GM18511 (cell line): ENCODE measurements at regions not wholly inside any gene's neighbourhood (a gene's known extent, or its start where the extent isn't known, plus 50 kb on each side); places are given as distances from the start of the nearest gene placed in this dataset.
"Not testable (repeated sequence)": the region's sequence is repeated elsewhere in the genome, so short reads cannot be mapped to it uniquely, and the experiment has no call there.

Experiments
- ATAC-seq: cut with Tn5 transposase; IDR thresholded peaks from one replicate; pipeline ENCODE4 v1.9.1; 2021; ENCODE audit warnings: mild to moderate bottlenecking, moderate library complexity; ENCODE audit not compliant: unreplicated experiment

DNA sequence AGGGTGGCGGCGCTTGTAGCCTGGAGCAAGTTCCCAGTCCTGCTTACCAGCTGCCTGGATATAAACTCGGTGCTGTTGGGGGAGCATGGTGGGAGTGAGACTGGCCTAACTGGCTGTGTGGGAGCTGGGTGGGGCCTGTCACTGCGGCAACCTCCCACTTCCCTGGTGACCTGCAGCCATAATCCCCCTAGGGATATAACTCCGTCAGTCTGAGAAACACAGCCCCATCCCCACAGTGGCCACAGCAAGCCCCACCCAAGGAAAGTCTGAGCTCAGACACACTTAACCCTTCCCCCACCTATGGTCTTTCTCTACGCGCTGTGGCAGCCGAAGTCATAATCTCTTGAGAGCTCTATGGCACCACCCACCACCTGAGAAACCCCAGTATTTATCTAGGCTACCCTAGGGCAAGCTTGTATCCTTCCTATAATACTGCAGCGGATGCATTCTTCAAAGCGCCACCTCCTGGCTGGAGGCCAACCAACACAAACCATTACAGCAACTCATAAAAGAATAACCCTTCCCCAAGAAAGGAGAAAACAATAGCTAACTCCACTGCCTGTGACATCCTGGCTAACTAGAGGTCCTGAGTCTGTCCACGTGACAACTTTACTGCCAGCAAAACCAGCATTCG lies 57.4 kb downstream of the ZNF648 start:
- ATAC-seq = no peak

DNA sequence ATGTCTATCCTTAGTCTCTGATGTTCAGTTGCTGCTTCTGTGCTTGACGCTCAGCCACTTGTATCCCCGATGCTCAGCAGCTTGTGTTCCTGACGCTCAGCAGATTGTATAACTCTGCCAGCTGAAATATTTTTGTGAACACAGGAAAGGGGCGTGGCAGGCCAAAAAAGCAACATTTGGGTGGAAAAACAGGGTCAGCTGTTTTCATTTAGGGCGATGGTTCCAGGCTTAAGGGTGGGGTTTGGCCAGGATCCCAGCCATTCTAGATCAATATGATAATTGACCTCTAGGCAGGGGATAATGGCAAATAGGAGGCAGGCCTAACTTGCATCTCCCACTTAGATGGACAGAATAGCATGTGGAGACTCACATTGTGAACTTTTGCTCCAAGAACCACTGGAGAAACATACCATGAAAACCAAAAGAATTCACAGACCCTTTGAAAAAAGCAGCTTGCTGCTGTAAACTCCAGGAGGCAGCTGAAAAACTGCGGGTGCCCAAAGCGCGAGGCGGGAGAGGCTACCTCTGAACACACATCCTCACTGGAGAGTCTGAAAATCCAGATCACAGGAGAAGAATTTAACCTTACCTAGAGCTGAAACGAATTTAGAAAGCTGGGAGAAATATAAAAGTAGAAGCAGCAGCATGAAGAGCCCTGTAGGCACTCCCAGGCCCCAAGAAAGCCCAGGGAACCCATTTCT lies 58.3 kb downstream of the ZNF648 start:
- ATAC-seq = no peak

DNA sequence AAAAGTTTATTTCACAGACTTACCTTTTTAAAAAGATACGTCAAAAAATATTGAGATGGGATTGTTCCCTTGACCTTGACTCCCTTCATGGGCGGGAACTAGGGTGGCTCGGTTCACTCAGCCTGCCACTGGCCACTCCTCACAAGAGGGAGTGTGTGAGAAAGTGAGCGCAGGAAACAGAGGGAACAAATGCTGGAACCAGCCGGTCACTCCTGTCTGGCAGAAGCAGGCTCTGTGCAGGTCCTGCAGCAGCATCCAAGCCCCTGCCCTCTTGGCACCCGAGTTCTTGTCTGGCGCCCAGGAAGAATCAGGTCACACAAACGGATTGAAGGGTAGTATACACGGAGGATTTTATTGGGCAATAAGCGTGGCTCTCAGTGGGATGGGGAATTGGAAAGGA lies 58.9 kb downstream of the ZNF648 start:
- ATAC-seq = no peak

DNA sequence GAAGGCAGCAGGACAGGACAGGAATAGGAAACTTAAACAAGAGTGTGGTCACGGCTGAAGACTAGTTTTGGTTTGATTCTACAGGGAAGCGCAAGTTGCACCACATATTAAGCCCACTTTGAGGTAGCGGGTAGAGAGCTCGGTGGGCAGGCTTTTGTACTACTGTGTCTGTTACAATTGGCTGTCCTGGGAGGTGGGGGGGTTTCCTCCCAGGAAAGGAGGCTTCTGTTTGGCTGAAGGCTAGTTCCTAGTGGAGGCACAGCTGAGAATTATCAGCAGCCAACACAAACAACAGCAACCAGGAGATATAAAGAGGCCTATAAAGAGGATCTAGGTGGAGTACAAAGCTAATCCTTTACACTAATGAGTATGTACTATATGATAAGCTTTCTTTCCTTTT lies 62.7 kb downstream of the ZNF648 start:
- ATAC-seq = no peak

DNA sequence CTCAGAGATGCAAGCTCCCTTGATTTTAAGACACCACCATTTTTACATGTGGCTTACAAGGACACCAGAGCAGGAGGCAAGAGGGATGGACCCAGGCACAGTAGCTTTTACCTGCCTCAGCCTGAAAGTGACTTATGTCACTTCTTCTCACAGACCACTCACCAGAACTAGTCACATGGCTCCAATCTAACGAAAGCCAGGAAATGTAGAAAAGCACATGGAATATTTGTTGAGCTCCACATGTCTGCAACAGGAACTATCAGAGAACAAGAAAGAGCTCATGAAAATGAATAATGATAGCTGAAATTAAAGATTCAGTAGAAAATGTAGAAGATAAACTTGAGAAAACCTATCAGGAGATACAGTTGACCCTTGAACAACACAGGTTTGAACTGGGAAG lies 69.4 kb downstream of the ZNF648 start:
- ATAC-seq = no peak

GRCh38 chr1:181990728-181991127 lies 70.8 kb downstream of the ZNF648 start:
- no peak for ATAC-seq

DNA sequence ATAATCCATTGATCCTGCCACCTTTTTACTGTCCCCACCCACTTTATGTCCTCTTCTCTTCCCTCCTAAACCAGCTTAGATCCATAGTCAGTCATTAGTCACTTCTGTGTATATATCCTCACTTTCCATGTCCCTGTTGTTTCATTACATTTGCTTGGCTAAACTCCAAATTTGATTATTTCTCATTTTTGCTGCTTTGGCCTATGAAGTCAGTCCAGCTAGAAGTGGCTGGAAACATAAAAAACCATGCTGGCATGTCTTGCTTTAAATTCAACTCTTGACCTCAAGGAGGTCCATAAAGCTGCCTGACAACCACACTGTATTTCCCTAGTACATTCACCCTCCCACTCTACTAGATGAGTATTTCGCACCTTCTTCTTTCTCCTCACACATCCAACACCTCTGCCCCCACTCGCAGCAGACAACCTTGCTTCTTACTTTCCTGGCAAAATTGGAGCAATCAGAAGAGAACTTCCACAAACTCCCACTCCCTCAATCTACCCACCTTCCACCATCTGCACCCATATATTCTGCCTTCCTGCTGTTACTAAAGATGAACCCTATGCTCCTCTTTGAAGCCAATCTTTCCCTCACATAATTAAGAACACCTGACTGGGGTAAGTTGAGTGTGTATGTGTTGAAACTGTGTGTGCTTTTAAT lies 72.1 kb downstream of the ZNF648 start:
- no peak for ATAC-seq

DNA sequence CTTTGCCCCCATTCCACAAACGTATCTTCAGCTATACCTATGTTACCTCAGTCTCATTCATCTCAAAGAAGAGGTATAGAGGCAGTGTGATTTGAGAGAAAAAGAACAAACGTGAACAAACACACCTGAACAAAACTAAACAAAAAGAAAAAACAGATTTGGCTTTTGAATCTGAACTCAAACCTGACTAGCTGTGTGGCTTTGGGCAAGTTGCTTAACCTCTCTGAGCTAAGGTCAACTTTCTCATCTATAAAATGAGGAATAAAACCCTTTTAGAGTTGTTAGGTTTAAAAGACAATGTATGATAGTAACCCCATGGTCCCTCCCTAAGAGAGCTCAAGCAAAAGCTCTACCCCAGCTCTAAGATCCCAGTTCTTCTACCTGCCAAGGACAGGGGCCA lies 73.5 kb downstream of the ZNF648 start:
- no peak for ATAC-seq

GRCh38 chr1:181987334-181987895 lies 74.1 kb downstream of the ZNF648 start:
- no peak for ATAC-seq

DNA sequence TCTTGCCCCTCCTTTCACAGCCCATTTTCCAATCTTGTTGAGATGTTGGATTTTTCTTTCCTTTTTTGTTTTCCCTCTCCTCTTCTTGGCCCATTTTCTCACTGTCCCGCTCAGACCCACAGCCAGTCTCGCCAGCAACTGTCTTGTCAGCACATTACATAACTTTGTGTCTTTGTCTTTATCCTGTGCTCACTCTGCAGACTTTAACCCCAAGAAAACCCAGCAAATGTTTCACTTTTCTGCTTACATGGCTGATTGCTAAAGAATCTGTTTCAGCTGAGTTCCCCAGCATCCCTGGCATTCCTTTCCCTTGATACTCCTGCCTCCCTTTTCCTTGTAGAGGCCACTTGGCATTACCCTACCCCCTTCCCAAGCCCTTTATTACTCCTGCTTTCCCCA lies 74.6 kb downstream of the ZNF648 start:
- no peak for ATAC-seq

DNA sequence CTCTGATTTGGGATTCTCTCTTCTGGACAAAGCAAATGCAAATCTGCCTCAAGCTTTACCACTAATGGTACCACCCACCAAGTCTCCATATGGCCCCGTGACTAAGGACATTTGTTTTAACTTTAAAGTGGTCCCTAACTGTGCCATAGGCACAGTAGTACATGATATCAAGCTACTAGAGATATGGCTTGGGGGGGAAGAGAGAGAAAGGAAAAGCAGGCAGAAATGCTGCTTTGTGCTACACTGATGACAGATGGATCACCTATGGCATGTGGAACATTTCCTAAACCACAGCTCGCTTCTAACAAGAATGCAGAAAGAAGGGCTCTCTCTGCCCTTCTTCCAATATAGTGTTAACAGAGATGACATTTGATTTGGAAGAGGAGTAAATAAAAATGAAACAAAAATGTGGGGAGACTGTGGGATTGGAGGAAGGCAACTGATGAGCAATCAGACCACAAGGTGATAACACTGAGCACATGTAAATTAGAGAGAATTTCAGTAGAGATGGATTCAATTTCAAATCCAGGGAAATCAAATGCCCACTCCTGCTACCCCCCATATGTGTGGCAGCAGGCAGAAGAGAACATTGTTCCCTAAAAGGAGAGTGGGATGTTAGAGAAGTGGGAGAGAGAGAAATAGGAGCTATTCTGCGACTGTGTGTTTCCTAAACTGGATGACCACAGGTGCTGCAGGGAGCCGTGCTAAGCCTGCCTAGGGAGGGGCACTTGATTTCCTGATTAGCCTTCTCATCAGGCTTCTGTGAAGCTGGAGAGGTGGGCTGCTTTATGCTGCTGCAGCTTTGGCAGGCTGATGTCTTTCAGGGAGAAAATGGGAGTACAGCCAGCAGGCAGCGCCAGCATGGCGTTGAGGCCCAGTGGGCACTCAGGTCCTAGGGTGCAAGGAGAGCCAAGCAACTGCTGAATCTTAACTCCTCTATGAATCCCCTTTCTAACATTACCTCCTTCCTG lies 75.3 kb downstream of the ZNF648 start:
- no peak for ATAC-seq

- no peak for ATAC-seq
Measured at GRCh38 chr1:181985281-181985680, 76.2 kb downstream of the ZNF648 start.

DNA sequence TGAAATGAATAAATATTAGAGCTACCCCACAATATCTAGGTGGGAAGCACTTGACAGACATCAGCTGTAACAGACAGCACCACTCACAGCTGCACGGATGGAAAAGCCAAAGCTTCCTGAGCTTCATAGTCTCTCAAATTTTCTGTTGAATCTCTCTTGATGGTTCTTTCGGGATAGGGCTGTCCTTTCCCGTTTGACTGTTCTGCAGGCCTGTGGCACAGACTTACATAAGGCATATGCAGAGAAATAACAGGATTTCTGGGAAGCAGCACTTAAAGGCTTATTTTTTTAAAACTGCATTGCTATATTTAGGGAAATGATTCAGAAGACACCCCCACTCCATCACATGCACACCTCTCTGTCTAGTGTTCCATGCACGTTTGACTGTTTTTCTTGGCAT lies 77.5 kb downstream of the ZNF648 start:
- ATAC-seq = no peak

- ATAC-seq = no peak
Measured at GRCh38 chr1:181981821-181982220, 79.7 kb downstream of the ZNF648 start.

DNA sequence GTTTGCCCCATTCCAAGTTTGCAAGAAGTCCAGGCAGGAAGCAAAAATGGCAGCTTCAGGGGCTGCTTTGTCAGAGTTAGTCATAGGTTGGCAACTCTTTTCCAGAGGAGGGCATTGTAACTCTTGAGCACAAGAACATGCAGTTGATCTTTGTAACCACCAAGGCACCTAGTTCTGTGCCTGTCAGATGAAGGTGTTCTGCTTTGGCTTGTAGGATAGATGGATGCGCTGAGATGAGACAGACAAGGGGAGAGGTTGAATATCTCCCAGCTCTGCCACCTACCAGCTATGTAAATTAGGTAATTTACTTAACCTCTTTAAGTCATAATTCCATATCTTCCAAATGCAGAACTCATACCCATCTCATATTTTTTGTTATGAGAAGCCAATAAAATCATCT lies 89.3 kb downstream of the ZNF648 start:
- ATAC-seq = no peak

- no peak for ATAC-seq
Measured at GRCh38 chr1:181971424-181971823, 90.1 kb downstream of the ZNF648 start.

DNA sequence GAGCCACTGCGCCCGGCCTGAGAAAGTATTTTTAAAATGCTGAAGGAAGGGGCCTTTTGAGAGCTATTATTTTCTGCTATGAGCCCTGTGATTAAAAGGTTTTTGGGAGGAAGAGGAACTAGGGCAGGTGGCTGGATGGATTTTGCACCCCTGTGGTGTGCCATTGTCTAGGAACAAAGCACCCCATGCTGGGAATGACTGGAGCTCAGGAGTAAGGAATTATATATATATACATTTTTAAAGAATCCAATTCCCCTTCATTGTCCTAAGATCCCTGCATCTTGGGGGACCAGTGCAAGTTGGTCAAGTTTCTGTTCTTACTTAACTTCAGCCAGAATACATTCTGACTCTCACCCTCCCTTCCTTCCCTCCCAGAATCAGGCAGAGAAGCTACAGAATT lies 91.6 kb downstream of the ZNF648 start:
- no peak for ATAC-seq

GRCh38 chr1:181954696-181955095 lies 106.8 kb downstream of the ZNF648 start:
- not testable (repeated sequence) for ATAC-seq

GRCh38 chr1:181954178-181954577 lies 107.3 kb downstream of the ZNF648 start:
- not testable (repeated sequence) for ATAC-seq

DNA sequence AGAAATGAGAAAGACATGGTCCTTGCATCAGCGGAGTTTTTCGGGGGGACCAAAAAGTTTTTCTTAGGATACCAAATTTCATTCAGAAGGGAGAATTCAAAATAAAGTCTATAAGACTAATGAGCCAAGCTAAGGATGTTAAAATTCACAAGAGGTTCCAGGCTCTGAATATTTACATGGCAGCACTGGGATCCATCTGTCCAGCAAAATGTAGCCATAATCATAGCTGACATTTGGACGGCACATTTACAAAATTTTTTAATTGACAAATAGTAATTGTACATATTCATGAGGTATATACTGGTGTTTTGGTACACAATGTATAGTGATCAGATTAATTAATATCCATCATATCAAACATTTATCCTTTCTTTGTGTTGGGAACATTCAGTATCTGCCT lies 107.9 kb downstream of the ZNF648 start:
- ATAC-seq = no peak

DNA sequence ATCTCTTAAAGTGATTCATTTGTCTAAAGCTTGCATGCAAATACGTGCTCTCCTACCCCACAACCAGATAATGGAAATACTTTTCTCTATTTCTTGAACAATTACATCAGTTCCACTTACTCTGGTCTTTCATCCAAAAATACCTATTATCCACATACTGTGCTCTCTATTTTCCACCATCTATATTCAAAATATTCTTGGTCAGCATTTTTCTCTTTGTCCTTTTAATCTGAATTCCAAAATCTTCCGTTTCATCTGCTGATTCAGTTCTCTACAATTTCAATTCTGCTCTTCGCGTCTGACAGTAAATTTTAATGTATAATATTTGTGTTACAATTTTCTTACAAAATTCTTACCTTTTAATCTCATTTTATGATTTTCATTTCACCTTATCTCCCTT lies 110.3 kb downstream of the ZNF648 start:
- no peak for ATAC-seq
